Astrocyte (in vitro differentiated cells and primary cell): ENCODE measurements at regions not wholly inside any gene's neighbourhood (a gene's known extent, or its start where the extent isn't known, plus 50 kb on each side); places are given as distances from the start of the nearest gene placed in this dataset.

Experiments
- DNase-seq: peaks from one replicate; pipeline ENCODE4 v3.0.0-alpha.2; 2010; ENCODE audit warnings: low read depth
- FAIRE-seq: peaks from 2 replicates; lab custom pipeline; 2011; peaks lifted over from hg19 to GRCh38; lab: Jason Lieb, UNC
- H2AFZ ChIP-seq: 2 replicates; pipeline ENCODE4 v1.6.0; 2012; ENCODE audit warnings: low read depth, low read length, inconsistent platforms
- H3K27ac ChIP-seq: 2 replicates; pipeline ENCODE4 v1.5.1; 2011; ENCODE audit warnings: low read depth, low read length, inconsistent platforms
- H3K27me3 ChIP-seq: 2 replicates; pipeline ENCODE4 v1.6.0; 2011; ENCODE audit warnings: low read length, inconsistent platforms; ENCODE audit not compliant: insufficient read depth
- H3K36me3 ChIP-seq: 2 replicates; pipeline ENCODE4 v1.5.1; 2011; ENCODE audit warnings: low read length, inconsistent platforms; ENCODE audit not compliant: insufficient read depth
- H3K4me1 ChIP-seq: 2 replicates; pipeline ENCODE4 v1.5.1; 2011; ENCODE audit warnings: low read length, inconsistent platforms; ENCODE audit not compliant: insufficient read depth
- H3K4me2 ChIP-seq: 2 replicates; pipeline ENCODE4 v1.6.0; 2012; ENCODE audit warnings: low read length, inconsistent platforms
- H3K4me3 ChIP-seq: 2 replicates; pipeline ENCODE4 v1.5.1; 2011; ENCODE audit warnings: low read depth, mild to moderate bottlenecking, low read length, inconsistent platforms; ENCODE audit not compliant: insufficient read depth
- H3K79me2 ChIP-seq: 2 replicates; pipeline ENCODE4 v1.6.0; 2012; ENCODE audit warnings: mild to moderate bottlenecking, low read length, inconsistent platforms; ENCODE audit not compliant: insufficient read depth
- H3K9ac ChIP-seq: 2 replicates; pipeline ENCODE4 v1.6.0; 2012; ENCODE audit warnings: mild to moderate bottlenecking, low read length, inconsistent platforms
- H3K9me3 ChIP-seq: 2 replicates; pipeline ENCODE4 v1.5.1; 2012; ENCODE audit warnings: low read depth, mild to moderate bottlenecking, low read length, inconsistent platforms; ENCODE audit not compliant: insufficient read depth
- H4K20me1 ChIP-seq: 2 replicates; pipeline ENCODE4 v1.6.0; 2012; ENCODE audit warnings: low read length, inconsistent platforms; ENCODE audit not compliant: insufficient read depth
- H3K27ac Mint-ChIP-seq: one replicate; pipeline ENCODE4 v1.8.0; 2021; ENCODE audit warnings: mild to moderate bottlenecking, mixed read lengths; ENCODE audit not compliant: unreplicated experiment
- H3K27me3 Mint-ChIP-seq: one replicate; pipeline ENCODE4 v1.8.0; 2021; ENCODE audit warnings: low read depth, mixed read lengths; ENCODE audit not compliant: unreplicated experiment
- H3K36me3 Mint-ChIP-seq: one replicate; pipeline ENCODE4 v1.8.0; 2021; ENCODE audit warnings: low read depth, mixed read lengths; ENCODE audit not compliant: unreplicated experiment
- H3K4me1 Mint-ChIP-seq: one replicate; pipeline ENCODE4 v1.8.0; 2021; ENCODE audit warnings: low read depth, mixed read lengths; ENCODE audit not compliant: unreplicated experiment
- H3K4me3 Mint-ChIP-seq: one replicate; pipeline ENCODE4 v1.8.0; 2021; ENCODE audit warnings: mild to moderate bottlenecking, moderate library complexity, mixed read lengths; ENCODE audit not compliant: unreplicated experiment
- H3K9me3 Mint-ChIP-seq: one replicate; pipeline ENCODE4 v1.8.0; 2021; ENCODE audit warnings: mild to moderate bottlenecking, mixed read lengths; ENCODE audit not compliant: unreplicated experiment
- CTCF ChIP-seq: IDR thresholded peaks from 2 replicates; pipeline ENCODE4 v1.5.1; 2011; ENCODE audit warnings: low read depth, mild to moderate bottlenecking, inconsistent platforms, low read length, moderate library complexity; ENCODE audit not compliant: insufficient read depth
- EZH2 ChIP-seq: IDR thresholded peaks from 2 replicates; pipeline ENCODE4 v1.6.1; 2012; ENCODE audit warnings: mild to moderate bottlenecking, low read length, inconsistent platforms; ENCODE audit not compliant: insufficient read depth

GRCh38 chrX:69110116-69110530 lies 55.1 kb downstream of the PJA1 start:
- H2AFZ ChIP-seq: no peak overlapping the region
- peaks cover 12% of the 10 kb centered on the region for H3K4me1 Mint-ChIP-seq
- TF ChIP-seq EZH2 (no peak), CTCF (no peak)
- H3K27me3 Mint-ChIP-seq: peaks cover 8% of the 10 kb centered on the region
- no peak overlapping the region for H3K9ac ChIP-seq
- no peaks in the 10 kb centered on the region for H3K36me3 Mint-ChIP-seq
- H3K4me3 ChIP-seq: no peak overlapping the region
- no peak overlapping the region for H3K4me3 Mint-ChIP-seq
- H3K27ac ChIP-seq: no peak overlapping the region
- H3K9me3 ChIP-seq: no peaks in the 10 kb centered on the region
- H3K4me2 ChIP-seq: no peak overlapping the region
- FAIRE-seq (no peak), DNase-seq (no peak)
- H3K4me1 ChIP-seq: peaks cover 2% of the 10 kb centered on the region
- H3K36me3 ChIP-seq: no peaks in the 10 kb centered on the region
- no peaks in the 10 kb centered on the region for H3K27me3 ChIP-seq
- no peaks in the 10 kb centered on the region for H4K20me1 ChIP-seq
- H3K79me2 ChIP-seq: no peaks in the 10 kb centered on the region
- no peak overlapping the region for H3K27ac Mint-ChIP-seq
- H3K9me3 Mint-ChIP-seq: no peaks in the 10 kb centered on the region

GRCh38 chrX:69109706-69110105 lies 55.5 kb downstream of the PJA1 start:
- FAIRE-seq: peak; percentile 81
- Mint-ChIP-seq H3K4me3 (no peak overlapping the region), H3K9me3 (no peaks in the 10 kb centered on the region), H3K36me3 (no peaks in the 10 kb centered on the region), H3K4me1 (peaks cover 12% of the 10 kb centered on the region), H3K27me3 (peaks cover 8% of the 10 kb centered on the region), H3K27ac (no peak overlapping the region)
- H3K27ac ChIP-seq: no peak overlapping the region
- no peaks in the 10 kb centered on the region for H4K20me1 ChIP-seq
- H3K9me3 ChIP-seq: no peaks in the 10 kb centered on the region
- H3K36me3 ChIP-seq: no peaks in the 10 kb centered on the region
- DNase-seq: peak; percentile 41
- no peaks in the 10 kb centered on the region for H3K79me2 ChIP-seq
- TF ChIP-seq CTCF (no peak), EZH2 (no peak)
- no peak overlapping the region for H3K9ac ChIP-seq
- peaks cover 2% of the 10 kb centered on the region for H3K4me1 ChIP-seq
- H2AFZ ChIP-seq: no peak overlapping the region
- no peaks in the 10 kb centered on the region for H3K27me3 ChIP-seq
- no peak overlapping the region for H3K4me3 ChIP-seq
- H3K4me2 ChIP-seq: no peak overlapping the region

- no peaks in the 10 kb centered on the region for H4K20me1 ChIP-seq
- H3K36me3 ChIP-seq: no peaks in the 10 kb centered on the region
- Mint-ChIP-seq H3K9me3 (no peaks in the 10 kb centered on the region), H3K36me3 (no peaks in the 10 kb centered on the region), H3K27me3 (peaks cover 8% of the 10 kb centered on the region), H3K4me1 (peaks cover 12% of the 10 kb centered on the region), H3K27ac (no peak overlapping the region), H3K4me3 (no peak overlapping the region)
- no peaks in the 10 kb centered on the region for H3K79me2 ChIP-seq
- H3K27me3 ChIP-seq: no peaks in the 10 kb centered on the region
- H2AFZ ChIP-seq: no peak overlapping the region
- no peak overlapping the region for H3K4me2 ChIP-seq
- FAIRE-seq: no peak
- TF ChIP-seq CTCF (no peak), EZH2 (no peak)
- no peaks in the 10 kb centered on the region for H3K9me3 ChIP-seq
- H3K9ac ChIP-seq: no peak overlapping the region
- H3K27ac ChIP-seq: no peak overlapping the region
- peaks cover 2% of the 10 kb centered on the region for H3K4me1 ChIP-seq
- H3K4me3 ChIP-seq: no peak overlapping the region
- no peak for DNase-seq
Measured at GRCh38 chrX:69109036-69109663, 56.1 kb downstream of the PJA1 start.
